GM23338 (cell line): ENCODE measurements at regions not wholly inside any gene's neighbourhood (a gene's known extent, or its start where the extent isn't known, plus 50 kb on each side); places are given as distances from the start of the nearest gene placed in this dataset.

Experiments
- ATAC-seq: fragments of 200-7000 bp; cut with Tn5 transposase; 3 replicates; pipeline ENCODE4 v1.9.1; 2020
- DNase-seq: peaks from one replicate; pipeline ENCODE4 v3.0.0-alpha.2; 2015; ENCODE audit warnings: low spot score
- H2AFZ ChIP-seq: fragments of 200-600 bp; sonication (generic); 2 replicates; pipeline ENCODE4 v1.8.0; 2016; ENCODE audit warnings: antibody characterized with exemption, mild to moderate bottlenecking, moderate library complexity
- H3F3A ChIP-seq: fragments of 200-600 bp; sonication (generic); replicated peaks from 2 replicates; pipeline ENCODE4 v1.8.0; 2017; ENCODE audit warnings: antibody characterized with exemption, mixed run types, low read depth
- H3K27ac ChIP-seq: fragments of 200-600 bp; sonication (generic); 2 replicates; pipeline ENCODE4 v1.6.1; 2016; ENCODE audit warnings: low read depth
- H3K27me3 ChIP-seq: fragments of 200-600 bp; sonication (generic); 2 replicates; pipeline ENCODE4 v1.8.0; 2016; ENCODE audit warnings: mild to moderate bottlenecking, mixed run types, moderate library complexity; ENCODE audit not compliant: insufficient read depth
- H3K36me3 ChIP-seq: fragments of 200-600 bp; sonication (generic); 2 replicates; pipeline ENCODE4 v1.8.0; 2016; ENCODE audit warnings: mild to moderate bottlenecking; ENCODE audit not compliant: insufficient read depth
- H3K4me1 ChIP-seq: fragments of 200-600 bp; sonication (generic); 2 replicates; pipeline ENCODE4 v1.8.0; 2016; ENCODE audit warnings: mild to moderate bottlenecking, moderate library complexity; ENCODE audit not compliant: insufficient read depth
- H3K4me2 ChIP-seq: fragments of 200-600 bp; sonication (generic); 2 replicates; pipeline ENCODE4 v1.7.1; 2017; ENCODE audit warnings: mixed run types
- H3K4me3 ChIP-seq: fragments of 200-600 bp; sonication (generic); 2 replicates; pipeline ENCODE4 v1.6.1; 2016; ENCODE audit warnings: mixed run types
- H3K79me2 ChIP-seq: fragments of 200-600 bp; sonication (generic); replicated peaks from 2 replicates; pipeline ENCODE4 v1.8.0; 2017; ENCODE audit warnings: mild to moderate bottlenecking; ENCODE audit not compliant: insufficient read depth
- H3K9me2 ChIP-seq: fragments of 200-600 bp; sonication (generic); 2 replicates; pipeline ENCODE4 v1.8.0; 2017; ENCODE audit not compliant: insufficient read depth
- H4K20me1 ChIP-seq: fragments of 200-600 bp; sonication (generic); replicated peaks from 2 replicates; pipeline ENCODE4 v1.8.0; 2017; ENCODE audit warnings: mild to moderate bottlenecking; ENCODE audit not compliant: insufficient read depth
- H3K27ac Mint-ChIP-seq: 2 replicates; pipeline ENCODE4 v1.8.0; 2020; ENCODE audit warnings: inconsistent platforms, mild to moderate bottlenecking, moderate library complexity, mixed read lengths
- H3K27me3 Mint-ChIP-seq: 3 replicates; pipeline ENCODE4 v1.8.0; 2022; ENCODE audit warnings: low read depth, mild to moderate bottlenecking, moderate library complexity, mixed read lengths, inconsistent platforms; ENCODE audit not compliant: insufficient read depth, poor library complexity
- H3K36me3 Mint-ChIP-seq: 3 replicates; pipeline ENCODE4 v1.8.0; 2021; ENCODE audit warnings: low read depth, mild to moderate bottlenecking, inconsistent platforms, moderate library complexity, mixed read lengths
- H3K4me1 Mint-ChIP-seq: 3 replicates; pipeline ENCODE4 v1.8.0; 2020; ENCODE audit warnings: mild to moderate bottlenecking, inconsistent platforms, mixed read lengths
- H3K4me3 Mint-ChIP-seq: 3 replicates; pipeline ENCODE4 v1.8.0; 2021; ENCODE audit warnings: moderate library complexity, mild to moderate bottlenecking, inconsistent platforms, mixed read lengths
- H3K9me3 Mint-ChIP-seq: 3 replicates; pipeline ENCODE4 v1.8.0; 2020; ENCODE audit warnings: moderate library complexity, mild to moderate bottlenecking, inconsistent platforms, mixed read lengths
- CREB1 ChIP-seq: fragments of 250-450 bp; sonication (Bioruptor Pico); IDR thresholded peaks from 2 replicates; pipeline ENCODE4 v1.5.0; 2020; ENCODE audit warnings: low read depth, mild to moderate bottlenecking, moderate library complexity
- EZH2 ChIP-seq: fragments of 200-600 bp; sonication (generic); IDR thresholded peaks from one replicate; pipeline ENCODE4 v1.8.0; 2017; ENCODE audit warnings: antibody characterized with exemption, mild to moderate bottlenecking, low read depth; ENCODE audit not compliant: unreplicated experiment
- EZH2phosphoT487 ChIP-seq: fragments of 200-600 bp; sonication (generic); IDR thresholded peaks from one replicate; pipeline ENCODE4 v1.8.1; 2018; ENCODE audit warnings: antibody characterized with exemption; ENCODE audit not compliant: unreplicated experiment
- JUNB ChIP-seq: IDR thresholded peaks from one replicate; pipeline ENCODE4 v1.6.1; 2016; ENCODE audit warnings: antibody characterized with exemption; ENCODE audit not compliant: unreplicated experiment
- NANOG ChIP-seq: IDR thresholded peaks from 2 replicates; pipeline ENCODE4 v1.6.1; 2016; ENCODE audit warnings: antibody characterized with exemption, borderline replicate concordance
- POLR2AphosphoS5 ChIP-seq: IDR thresholded peaks from 2 replicates; pipeline ENCODE4 v1.6.1; 2016; ENCODE audit warnings: antibody characterized with exemption, low read depth
- STAT1 ChIP-seq: IDR thresholded peaks from one replicate; pipeline ENCODE4 v1.6.1; 2016; ENCODE audit warnings: antibody characterized with exemption; ENCODE audit not compliant: unreplicated experiment
- ZNF114 ChIP-seq: fragments of 250-450 bp; sonication (Bioruptor Pico); IDR thresholded peaks from 2 replicates; pipeline ENCODE4 v1.5.0; 2020; ENCODE audit warnings: mild to moderate bottlenecking, moderate library complexity
- ZNF331 ChIP-seq: fragments of 250-450 bp; sonication (Bioruptor Pico); IDR thresholded peaks from 2 replicates; pipeline ENCODE4 v1.5.0; 2020; ENCODE audit warnings: low read depth, mild to moderate bottlenecking, moderate library complexity
- TF ChIP-seq, protein P1 (sequence below): fragments of 250-450 bp; sonication (Bioruptor Pico); IDR thresholded peaks from 2 replicates; pipeline ENCODE4 v1.5.0; 2020; ENCODE audit warnings: mild to moderate bottlenecking, moderate library complexity
- TF ChIP-seq, protein P2 (sequence below): IDR thresholded peaks from 2 replicates; pipeline ENCODE4 v1.6.1; 2016; ENCODE audit warnings: antibody characterized with exemption
- TF ChIP-seq, protein P3 (sequence below), 2 experiments: fragments of 200-600 bp in 1 of 2; sonication (generic) in 1 of 2; conservative IDR thresholded peaks; 2 replicates each; pipeline versions ENCODE4 v1.5.1 to v1.6.1; 2016 to 2017; ENCODE audit warnings: antibody characterized with exemption in 2 of 2, low read depth in 2 of 2, mild to moderate bottlenecking in 2 of 2, moderate library complexity in 1 of 2
- TF ChIP-seq, protein P4 (sequence below): IDR thresholded peaks from one replicate; pipeline ENCODE4 v1.6.1; 2018; ENCODE audit warnings: antibody characterized with exemption; ENCODE audit not compliant: unreplicated experiment

- DNase-seq (no peak), ATAC-seq (no peak)
- no peaks in the 10 kb centered on the region for H3F3A ChIP-seq
- Mint-ChIP-seq H3K27ac (peak overlapping the region; percentile 20), H3K4me1 (peaks cover 17% of the 10 kb centered on the region), H3K9me3 (peaks cover 5% of the 10 kb centered on the region; the same call in 2 of the 3 replicates), H3K27me3 (no peaks in the 10 kb centered on the region), H3K36me3 (peaks cover 10% of the 10 kb centered on the region; the same call in 2 of the 3 replicates), H3K4me3 (peak overlapping the region; percentile 45; the same call in 2 of the 3 replicates)
- no peaks in the 10 kb centered on the region for H3K36me3 ChIP-seq
- H3K27ac ChIP-seq, result no peak overlapping the region
- H3K9me2 ChIP-seq, result peaks cover 4% of the 10 kb centered on the region
- no peaks in the 10 kb centered on the region for H3K27me3 ChIP-seq
- H3K79me2 ChIP-seq, result no peaks in the 10 kb centered on the region
- H4K20me1 ChIP-seq, result no peaks in the 10 kb centered on the region
- peak overlapping the region; percentile 46 for H3K4me2 ChIP-seq
- peaks cover 9% of the 10 kb centered on the region; the same call in 1 of the 2 replicates for H3K4me1 ChIP-seq
- peak overlapping the region; percentile 74; the same call in 1 of the 2 replicates for H2AFZ ChIP-seq
- H3K4me3 ChIP-seq, result peak overlapping the region; percentile 44
- TF ChIP-seq POLR2AphosphoS5, result no peak
- TF ChIP-seq EZH2phosphoT487, result no peak
- TF ChIP-seq JUNB, result no peak
- TF ChIP-seq STAT1, result no peak
- no peak for TF ChIP-seq ZNF331
- TF ChIP-seq, protein P1, sequence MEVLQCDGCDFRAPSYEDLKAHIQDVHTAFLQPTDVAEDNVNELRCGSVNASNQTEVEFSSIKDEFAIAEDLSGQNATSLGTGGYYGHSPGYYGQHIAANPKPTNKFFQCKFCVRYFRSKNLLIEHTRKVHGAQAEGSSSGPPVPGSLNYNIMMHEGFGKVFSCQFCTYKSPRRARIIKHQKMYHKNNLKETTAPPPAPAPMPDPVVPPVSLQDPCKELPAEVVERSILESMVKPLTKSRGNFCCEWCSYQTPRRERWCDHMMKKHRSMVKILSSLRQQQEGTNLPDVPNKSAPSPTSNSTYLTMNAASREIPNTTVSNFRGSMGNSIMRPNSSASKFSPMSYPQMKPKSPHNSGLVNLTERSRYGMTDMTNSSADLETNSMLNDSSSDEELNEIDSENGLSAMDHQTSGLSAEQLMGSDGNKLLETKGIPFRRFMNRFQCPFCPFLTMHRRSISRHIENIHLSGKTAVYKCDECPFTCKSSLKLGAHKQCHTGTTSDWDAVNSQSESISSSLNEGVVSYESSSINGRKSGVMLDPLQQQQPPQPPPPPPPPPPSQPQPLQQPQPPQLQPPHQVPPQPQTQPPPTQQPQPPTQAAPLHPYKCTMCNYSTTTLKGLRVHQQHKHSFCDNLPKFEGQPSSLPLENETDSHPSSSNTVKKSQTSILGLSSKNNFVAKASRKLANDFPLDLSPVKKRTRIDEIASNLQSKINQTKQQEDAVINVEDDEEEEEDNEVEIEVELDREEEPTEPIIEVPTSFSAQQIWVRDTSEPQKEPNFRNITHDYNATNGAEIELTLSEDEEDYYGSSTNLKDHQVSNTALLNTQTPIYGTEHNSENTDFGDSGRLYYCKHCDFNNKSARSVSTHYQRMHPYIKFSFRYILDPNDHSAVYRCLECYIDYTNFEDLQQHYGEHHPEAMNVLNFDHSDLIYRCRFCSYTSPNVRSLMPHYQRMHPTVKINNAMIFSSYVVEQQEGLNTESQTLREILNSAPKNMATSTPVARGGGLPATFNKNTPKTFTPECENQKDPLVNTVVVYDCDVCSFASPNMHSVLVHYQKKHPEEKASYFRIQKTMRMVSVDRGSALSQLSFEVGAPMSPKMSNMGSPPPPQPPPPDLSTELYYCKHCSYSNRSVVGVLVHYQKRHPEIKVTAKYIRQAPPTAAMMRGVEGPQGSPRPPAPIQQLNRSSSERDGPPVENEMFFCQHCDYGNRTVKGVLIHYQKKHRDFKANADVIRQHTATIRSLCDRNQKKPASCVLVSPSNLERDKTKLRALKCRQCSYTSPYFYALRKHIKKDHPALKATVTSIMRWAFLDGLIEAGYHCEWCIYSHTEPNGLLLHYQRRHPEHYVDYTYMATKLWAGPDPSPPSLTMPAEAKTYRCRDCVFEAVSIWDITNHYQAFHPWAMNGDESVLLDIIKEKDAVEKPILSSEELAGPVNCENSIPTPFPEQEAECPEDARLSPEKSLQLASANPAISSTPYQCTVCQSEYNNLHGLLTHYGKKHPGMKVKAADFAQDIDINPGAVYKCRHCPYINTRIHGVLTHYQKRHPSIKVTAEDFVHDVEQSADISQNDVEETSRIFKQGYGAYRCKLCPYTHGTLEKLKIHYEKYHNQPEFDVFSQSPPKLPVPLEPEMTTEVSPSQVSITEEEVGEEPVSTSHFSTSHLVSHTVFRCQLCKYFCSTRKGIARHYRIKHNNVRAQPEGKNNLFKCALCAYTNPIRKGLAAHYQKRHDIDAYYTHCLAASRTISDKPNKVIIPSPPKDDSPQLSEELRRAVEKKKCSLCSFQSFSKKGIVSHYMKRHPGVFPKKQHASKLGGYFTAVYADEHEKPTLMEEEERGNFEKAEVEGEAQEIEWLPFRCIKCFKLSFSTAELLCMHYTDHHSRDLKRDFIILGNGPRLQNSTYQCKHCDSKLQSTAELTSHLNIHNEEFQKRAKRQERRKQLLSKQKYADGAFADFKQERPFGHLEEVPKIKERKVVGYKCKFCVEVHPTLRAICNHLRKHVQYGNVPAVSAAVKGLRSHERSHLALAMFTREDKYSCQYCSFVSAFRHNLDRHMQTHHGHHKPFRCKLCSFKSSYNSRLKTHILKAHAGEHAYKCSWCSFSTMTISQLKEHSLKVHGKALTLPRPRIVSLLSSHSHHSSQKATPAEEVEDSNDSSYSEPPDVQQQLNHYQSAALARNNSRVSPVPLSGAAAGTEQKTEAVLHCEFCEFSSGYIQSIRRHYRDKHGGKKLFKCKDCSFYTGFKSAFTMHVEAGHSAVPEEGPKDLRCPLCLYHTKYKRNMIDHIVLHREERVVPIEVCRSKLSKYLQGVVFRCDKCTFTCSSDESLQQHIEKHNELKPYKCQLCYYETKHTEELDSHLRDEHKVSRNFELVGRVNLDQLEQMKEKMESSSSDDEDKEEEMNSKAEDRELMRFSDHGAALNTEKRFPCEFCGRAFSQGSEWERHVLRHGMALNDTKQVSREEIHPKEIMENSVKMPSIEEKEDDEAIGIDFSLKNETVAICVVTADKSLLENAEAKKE (CRISPR knock-in tag), result no peak
- TF ChIP-seq, protein P2, sequence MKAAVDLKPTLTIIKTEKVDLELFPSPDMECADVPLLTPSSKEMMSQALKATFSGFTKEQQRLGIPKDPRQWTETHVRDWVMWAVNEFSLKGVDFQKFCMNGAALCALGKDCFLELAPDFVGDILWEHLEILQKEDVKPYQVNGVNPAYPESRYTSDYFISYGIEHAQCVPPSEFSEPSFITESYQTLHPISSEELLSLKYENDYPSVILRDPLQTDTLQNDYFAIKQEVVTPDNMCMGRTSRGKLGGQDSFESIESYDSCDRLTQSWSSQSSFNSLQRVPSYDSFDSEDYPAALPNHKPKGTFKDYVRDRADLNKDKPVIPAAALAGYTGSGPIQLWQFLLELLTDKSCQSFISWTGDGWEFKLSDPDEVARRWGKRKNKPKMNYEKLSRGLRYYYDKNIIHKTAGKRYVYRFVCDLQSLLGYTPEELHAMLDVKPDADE, result no peak
- TF ChIP-seq EZH2, result no peak
- TF ChIP-seq, protein P3, sequence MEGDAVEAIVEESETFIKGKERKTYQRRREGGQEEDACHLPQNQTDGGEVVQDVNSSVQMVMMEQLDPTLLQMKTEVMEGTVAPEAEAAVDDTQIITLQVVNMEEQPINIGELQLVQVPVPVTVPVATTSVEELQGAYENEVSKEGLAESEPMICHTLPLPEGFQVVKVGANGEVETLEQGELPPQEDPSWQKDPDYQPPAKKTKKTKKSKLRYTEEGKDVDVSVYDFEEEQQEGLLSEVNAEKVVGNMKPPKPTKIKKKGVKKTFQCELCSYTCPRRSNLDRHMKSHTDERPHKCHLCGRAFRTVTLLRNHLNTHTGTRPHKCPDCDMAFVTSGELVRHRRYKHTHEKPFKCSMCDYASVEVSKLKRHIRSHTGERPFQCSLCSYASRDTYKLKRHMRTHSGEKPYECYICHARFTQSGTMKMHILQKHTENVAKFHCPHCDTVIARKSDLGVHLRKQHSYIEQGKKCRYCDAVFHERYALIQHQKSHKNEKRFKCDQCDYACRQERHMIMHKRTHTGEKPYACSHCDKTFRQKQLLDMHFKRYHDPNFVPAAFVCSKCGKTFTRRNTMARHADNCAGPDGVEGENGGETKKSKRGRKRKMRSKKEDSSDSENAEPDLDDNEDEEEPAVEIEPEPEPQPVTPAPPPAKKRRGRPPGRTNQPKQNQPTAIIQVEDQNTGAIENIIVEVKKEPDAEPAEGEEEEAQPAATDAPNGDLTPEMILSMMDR (conservative IDR thresholded peaks at IDR 0.05; ENCODE audit: low read depth in 2 of 2), result no peak
- no peak for TF ChIP-seq CREB1 (CRISPR knock-in tag)
- TF ChIP-seq NANOG, result no peak
- no peak for TF ChIP-seq ZNF114 (CRISPR knock-in tag)
- TF ChIP-seq, protein P4, sequence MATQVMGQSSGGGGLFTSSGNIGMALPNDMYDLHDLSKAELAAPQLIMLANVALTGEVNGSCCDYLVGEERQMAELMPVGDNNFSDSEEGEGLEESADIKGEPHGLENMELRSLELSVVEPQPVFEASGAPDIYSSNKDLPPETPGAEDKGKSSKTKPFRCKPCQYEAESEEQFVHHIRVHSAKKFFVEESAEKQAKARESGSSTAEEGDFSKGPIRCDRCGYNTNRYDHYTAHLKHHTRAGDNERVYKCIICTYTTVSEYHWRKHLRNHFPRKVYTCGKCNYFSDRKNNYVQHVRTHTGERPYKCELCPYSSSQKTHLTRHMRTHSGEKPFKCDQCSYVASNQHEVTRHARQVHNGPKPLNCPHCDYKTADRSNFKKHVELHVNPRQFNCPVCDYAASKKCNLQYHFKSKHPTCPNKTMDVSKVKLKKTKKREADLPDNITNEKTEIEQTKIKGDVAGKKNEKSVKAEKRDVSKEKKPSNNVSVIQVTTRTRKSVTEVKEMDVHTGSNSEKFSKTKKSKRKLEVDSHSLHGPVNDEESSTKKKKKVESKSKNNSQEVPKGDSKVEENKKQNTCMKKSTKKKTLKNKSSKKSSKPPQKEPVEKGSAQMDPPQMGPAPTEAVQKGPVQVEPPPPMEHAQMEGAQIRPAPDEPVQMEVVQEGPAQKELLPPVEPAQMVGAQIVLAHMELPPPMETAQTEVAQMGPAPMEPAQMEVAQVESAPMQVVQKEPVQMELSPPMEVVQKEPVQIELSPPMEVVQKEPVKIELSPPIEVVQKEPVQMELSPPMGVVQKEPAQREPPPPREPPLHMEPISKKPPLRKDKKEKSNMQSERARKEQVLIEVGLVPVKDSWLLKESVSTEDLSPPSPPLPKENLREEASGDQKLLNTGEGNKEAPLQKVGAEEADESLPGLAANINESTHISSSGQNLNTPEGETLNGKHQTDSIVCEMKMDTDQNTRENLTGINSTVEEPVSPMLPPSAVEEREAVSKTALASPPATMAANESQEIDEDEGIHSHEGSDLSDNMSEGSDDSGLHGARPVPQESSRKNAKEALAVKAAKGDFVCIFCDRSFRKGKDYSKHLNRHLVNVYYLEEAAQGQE, result no peak
Measured at GRCh38 chr4:110876866-110877265, 254.0 kb upstream of the PITX2 start.
